ENCODE measurements at regions not wholly inside any gene's neighbourhood (a gene's known extent, or its start where the extent isn't known, plus 50 kb on each side); places are given as distances from the start of the nearest gene placed in this dataset.

DNA sequence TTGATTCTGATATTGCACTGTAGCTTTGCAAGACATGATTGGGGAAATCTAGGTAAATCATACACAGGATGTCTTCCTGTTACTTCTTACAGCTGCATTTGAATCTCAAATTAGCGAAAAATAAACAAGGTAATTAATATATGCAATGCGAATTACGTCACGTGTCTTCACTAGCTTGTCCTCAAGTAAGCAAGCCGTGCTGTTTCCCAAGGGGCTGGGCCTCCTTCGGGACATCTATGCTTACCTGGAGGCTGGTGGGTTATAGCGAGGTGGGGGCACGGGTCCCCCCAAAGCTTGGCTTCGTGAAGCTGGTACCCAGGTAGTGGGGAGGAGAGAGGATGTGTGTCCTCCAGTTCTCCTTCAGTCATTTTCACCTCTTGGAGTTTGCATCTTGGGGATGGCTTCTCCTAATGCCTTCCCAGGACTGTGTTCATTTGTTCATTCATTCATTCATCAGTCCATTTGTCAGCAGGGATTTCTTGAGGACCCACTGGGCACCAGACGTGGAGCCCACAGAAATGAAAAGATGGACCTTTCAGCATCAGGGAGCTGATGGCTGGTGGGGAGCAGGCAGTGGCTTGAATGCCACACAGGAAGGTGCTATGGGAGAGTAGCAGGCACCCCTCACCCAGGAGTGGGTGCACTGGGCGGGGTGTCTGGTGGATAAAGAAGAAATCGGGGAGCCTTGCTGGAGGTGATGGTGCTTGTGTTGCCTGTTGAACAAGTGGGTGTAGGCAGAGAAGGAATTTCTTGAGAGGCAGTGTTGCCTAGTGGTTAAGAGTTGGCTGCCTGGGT lies 155.1 kb downstream of the GLI2 start (continued):
- TF ChIP-seq, protein P1, sequence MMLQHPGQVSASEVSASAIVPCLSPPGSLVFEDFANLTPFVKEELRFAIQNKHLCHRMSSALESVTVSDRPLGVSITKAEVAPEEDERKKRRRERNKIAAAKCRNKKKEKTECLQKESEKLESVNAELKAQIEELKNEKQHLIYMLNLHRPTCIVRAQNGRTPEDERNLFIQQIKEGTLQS (IDR thresholded peaks at IDR 0.05; ENCODE audit: borderline replicate concordance, extremely low read depth, low read depth, low read length) = no peak
- TF ChIP-seq KDM1A (IDR thresholded peaks at IDR 0.05; ENCODE audit: borderline replicate concordance) (no peak), USF1 (IDR thresholded peaks at IDR 0.05; ENCODE audit: borderline replicate concordance, extremely low read length, insufficient read depth, low read depth, low read length) (no peak), NR2C2 (IDR thresholded peaks at IDR 0.05; ENCODE audit: borderline replicate concordance, control insufficient read depth, insufficient read length, low read depth) (no peak), HCFC1 (IDR thresholded peaks at IDR 0.05; ENCODE audit: low read length) (no peak)

GRCh38 chr2:120892271-120892966 lies 156.8 kb downstream of the GLI2 start:
- POLR2A ChIA-PET = no interaction called here
- DNase-seq (ENCODE audit: low read depth, low spot score) (no peak), FAIRE-seq (no peak), ATAC-seq (no peak)
- intact Hi-C loops (cut with micrococcal nuclease; ENCODE audit: unreplicated experiment) (no loop called here), in situ Hi-C loops (cut with MboI) (no loop called here)
- CTCF ChIA-PET = no interaction called here
- Histone ChIP-seq H2AFZ (ENCODE audit: control insufficient read depth, low read depth, low read length) (no peak overlapping the region), H3K9ac (ENCODE audit: control insufficient read depth, insufficient read depth, low read length) (no peak overlapping the region), H3K79me2 (ENCODE audit: control insufficient read depth, insufficient read depth, low read length) (no peaks in the 10 kb centered on the region), H3K4me2 (ENCODE audit: control insufficient read depth, insufficient read depth) (no peak overlapping the region), H4K20me1 (ENCODE audit: control insufficient read depth, insufficient read depth) (no peaks in the 10 kb centered on the region), H3K36me3 (ENCODE audit: control insufficient read depth in 2 of 2, insufficient read depth in 2 of 2, low read length in 1 of 2) (no peaks in the 10 kb centered on the region), H3K4me3 (no peak overlapping the region), H3K27ac (ENCODE audit: control insufficient read depth, insufficient read depth) (no peak overlapping the region), H3K4me1 (ENCODE audit: control insufficient read depth, insufficient read depth, low read length) (no peaks in the 10 kb centered on the region), H3K27me3 (replicated peaks in 1 of 2; ENCODE audit: control insufficient read depth in 2 of 2, insufficient read depth in 2 of 2, low read length in 1 of 2) (peaks cover 1 to 3% of the 10 kb centered on the region in 2 experiments; a peak in 2 of 4 replicates), H3K9me3 (replicated peaks; ENCODE audit: control insufficient read depth, insufficient read depth, low read length) (no peaks in the 10 kb centered on the region)
- no TSS peak for BruUV-seq (replicated peaks)
- 12% methylated on average over 8 of the region's 8 CpGs for WGBS (ENCODE audit: insufficient coverage, insufficient replicate concordance, low lambda C conversion rate, missing lambda C conversion rate)
- SMC1A ChIA-PET (ENCODE audit: uncharacterized antibody, unreplicated experiment) = no interaction called here
- RAD21 ChIA-PET (ENCODE audit: unreplicated experiment) = no interaction called here
- no peak for TF ChIP-seq BMI1 (IDR thresholded peaks at IDR 0.05; ENCODE audit: borderline replicate concordance)
- TF ChIP-seq WRNIP1 (IDR thresholded peaks at IDR 0.05; ENCODE audit: borderline replicate concordance, low read depth, low read length) = no peak
- no peak for TF ChIP-seq YBX1 (IDR thresholded peaks at IDR 0.05)
- TF ChIP-seq, protein P2, sequence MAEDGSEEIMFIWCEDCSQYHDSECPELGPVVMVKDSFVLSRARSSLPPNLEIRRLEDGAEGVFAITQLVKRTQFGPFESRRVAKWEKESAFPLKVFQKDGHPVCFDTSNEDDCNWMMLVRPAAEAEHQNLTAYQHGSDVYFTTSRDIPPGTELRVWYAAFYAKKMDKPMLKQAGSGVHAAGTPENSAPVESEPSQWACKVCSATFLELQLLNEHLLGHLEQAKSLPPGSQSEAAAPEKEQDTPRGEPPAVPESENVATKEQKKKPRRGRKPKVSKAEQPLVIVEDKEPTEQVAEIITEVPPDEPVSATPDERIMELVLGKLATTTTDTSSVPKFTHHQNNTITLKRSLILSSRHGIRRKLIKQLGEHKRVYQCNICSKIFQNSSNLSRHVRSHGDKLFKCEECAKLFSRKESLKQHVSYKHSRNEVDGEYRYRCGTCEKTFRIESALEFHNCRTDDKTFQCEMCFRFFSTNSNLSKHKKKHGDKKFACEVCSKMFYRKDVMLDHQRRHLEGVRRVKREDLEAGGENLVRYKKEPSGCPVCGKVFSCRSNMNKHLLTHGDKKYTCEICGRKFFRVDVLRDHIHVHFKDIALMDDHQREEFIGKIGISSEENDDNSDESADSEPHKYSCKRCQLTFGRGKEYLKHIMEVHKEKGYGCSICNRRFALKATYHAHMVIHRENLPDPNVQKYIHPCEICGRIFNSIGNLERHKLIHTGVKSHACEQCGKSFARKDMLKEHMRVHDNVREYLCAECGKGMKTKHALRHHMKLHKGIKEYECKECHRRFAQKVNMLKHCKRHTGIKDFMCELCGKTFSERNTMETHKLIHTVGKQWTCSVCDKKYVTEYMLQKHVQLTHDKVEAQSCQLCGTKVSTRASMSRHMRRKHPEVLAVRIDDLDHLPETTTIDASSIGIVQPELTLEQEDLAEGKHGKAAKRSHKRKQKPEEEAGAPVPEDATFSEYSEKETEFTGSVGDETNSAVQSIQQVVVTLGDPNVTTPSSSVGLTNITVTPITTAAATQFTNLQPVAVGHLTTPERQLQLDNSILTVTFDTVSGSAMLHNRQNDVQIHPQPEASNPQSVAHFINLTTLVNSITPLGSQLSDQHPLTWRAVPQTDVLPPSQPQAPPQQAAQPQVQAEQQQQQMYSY (CRISPR knock-in tag; IDR thresholded peaks at IDR 0.05) = no peak
- no peak for TF ChIP-seq HDAC6 (IDR thresholded peaks at IDR 0.05; ENCODE audit: unreplicated experiment)
- TF ChIP-seq MEF2B (IDR thresholded peaks at IDR 0.05; ENCODE audit: partially characterized antibody, poor library complexity, severe bottlenecking) = no peak
- TF ChIP-seq BCL11A (IDR thresholded peaks at IDR 0.05; ENCODE audit: low read depth, low read length) = no peak
- TF ChIP-seq SUPT20H (IDR thresholded peaks at IDR 0.05; ENCODE audit: borderline replicate concordance, control insufficient read depth, low read depth, low read length) = no peak
- no peak for TF ChIP-seq RELB (IDR thresholded peaks at IDR 0.05; ENCODE audit: low read depth)
- TF ChIP-seq SUZ12 (IDR thresholded peaks at IDR 0.05; ENCODE audit: unreplicated experiment) = no peak
